ENCODE measurements at regions not wholly inside any gene's neighbourhood (a gene's known extent, or its start where the extent isn't known, plus 50 kb on each side); places are given as distances from the start of the nearest gene placed in this dataset.

GRCh38 chr9:88872192-88872946 lies 118.9 kb upstream of the S1PR3 start:
- ChIA-PET CTCF (interaction anchor here (1.2 kb wide), 1 partner anchor 8 kb away, joined by 4 read pairs; no protein-coding TSS in a partner anchor), POLR2A (no interaction called here)
- no peak for ATAC-seq
- 94% methylated on average over 3 of the region's 3 CpGs for WGBS (ENCODE audit: missing lambda C conversion rate)
- Histone ChIP-seq H3K4me2 (no peak overlapping the region), H3K4me1 (no peaks in the 10 kb centered on the region), H3K27ac (no peak overlapping the region), H3K4me3 (no peak overlapping the region), H3K9me3 (peaks cover 2% of the 10 kb centered on the region; the same call in 2 of the 3 replicates)
- no peak for DNase-seq (ENCODE audit: low read depth in 1 of 2, low spot score in 1 of 2)
- no peak for FAIRE-seq
- TF ChIP-seq SREBF2 (IDR thresholded peaks at IDR 0.05): no peak
- no peak for TF ChIP-seq SMC3 (IDR thresholded peaks at IDR 0.05)
- no peak for TF ChIP-seq NPAS2 (CRISPR knock-in tag; IDR thresholded peaks at IDR 0.05; ENCODE audit: borderline replicate concordance)
- TF ChIP-seq RARB (CRISPR knock-in tag; IDR thresholded peaks at IDR 0.05): no peak
- no peak for TF ChIP-seq FOSL2 (IDR thresholded peaks at IDR 0.05)
- no peak for TF ChIP-seq FOSL2 (CRISPR knock-in tag; IDR thresholded peaks at IDR 0.05)
- TF ChIP-seq NR3C1 (IDR thresholded peaks at IDR 0.05): no peak
- no peak for TF ChIP-seq ESRRA (IDR thresholded peaks at IDR 0.05; ENCODE audit: borderline replicate concordance, low read length)
- TF ChIP-seq FOXS1 (CRISPR knock-in tag; IDR thresholded peaks at IDR 0.05): no peak
- no peak for TF ChIP-seq MAZ (IDR thresholded peaks at IDR 0.05; ENCODE audit: borderline replicate concordance, low read depth, low read length)
- no peak for TF ChIP-seq JUN (IDR thresholded peaks at IDR 0.05)
- no peak for TF ChIP-seq USF2 (IDR thresholded peaks at IDR 0.05)
- TF ChIP-seq EHF (CRISPR knock-in tag; IDR thresholded peaks at IDR 0.05): no peak
- no peak for TF ChIP-seq ATOH8 (CRISPR knock-in tag; IDR thresholded peaks at IDR 0.05; ENCODE audit: low read depth)
- TF ChIP-seq CTCF (IDR thresholded peaks at IDR 0.05): no peak
- TF ChIP-seq MYC (IDR thresholded peaks at IDR 0.05; ENCODE audit: borderline replicate concordance, low read length): no peak
- TF ChIP-seq ZSCAN20 (CRISPR knock-in tag; IDR thresholded peaks at IDR 0.05): no peak
- no peak for TF ChIP-seq EP300 (IDR thresholded peaks at IDR 0.05)

GRCh38 chr9:88873635-88874034 lies 117.6 kb upstream of the S1PR3 start:
- FAIRE-seq (no peak), ATAC-seq (peak in 1 of 2 experiments; percentile 48; a peak in 3 of 6 replicates), DNase-seq (ENCODE audit: low read depth in 1 of 2, low spot score in 1 of 2) (no peak)
- no peak for TF ChIP-seq HDAC2 (IDR thresholded peaks at IDR 0.05)
- no peak for TF ChIP-seq REST (IDR thresholded peaks at IDR 0.05)
- TF ChIP-seq POLR2AphosphoS2 (conservative IDR thresholded peaks at IDR 0.05; ENCODE audit: low read length): no peak
- no peak for TF ChIP-seq FOSL2 (IDR thresholded peaks at IDR 0.05)
- TF ChIP-seq FOSL2 (CRISPR knock-in tag; IDR thresholded peaks at IDR 0.05): no peak
- TF ChIP-seq FOSB (CRISPR knock-in tag; IDR thresholded peaks at IDR 0.05): no peak
- no peak overlapping the region for H3K4me2 ChIP-seq
- ChIA-PET CTCF (no interaction called here), POLR2A (no interaction called here)
- H3K4me1 ChIP-seq: no peaks in the 10 kb centered on the region
- WGBS (ENCODE audit: missing lambda C conversion rate): 86% methylated on average over 10 of the region's 10 CpGs
- no peaks in the 10 kb centered on the region; the same call in 1 of the 3 replicates for H3K9me3 ChIP-seq
- H3K27ac ChIP-seq: peak overlapping the region in 1 of 2 experiments; percentile 11; a peak in 1 of 6 replicates
- no peak overlapping the region for H3K4me3 ChIP-seq
